ENCODE measurements at regions not wholly inside any gene's neighbourhood (a gene's known extent, or its start where the extent isn't known, plus 50 kb on each side); places are given as distances from the start of the nearest gene placed in this dataset.

GRCh38 chr5:116651653-116652052 is 77.0 kb upstream of the SEMA6A start:
- TF ChIP-seq, protein P1, sequence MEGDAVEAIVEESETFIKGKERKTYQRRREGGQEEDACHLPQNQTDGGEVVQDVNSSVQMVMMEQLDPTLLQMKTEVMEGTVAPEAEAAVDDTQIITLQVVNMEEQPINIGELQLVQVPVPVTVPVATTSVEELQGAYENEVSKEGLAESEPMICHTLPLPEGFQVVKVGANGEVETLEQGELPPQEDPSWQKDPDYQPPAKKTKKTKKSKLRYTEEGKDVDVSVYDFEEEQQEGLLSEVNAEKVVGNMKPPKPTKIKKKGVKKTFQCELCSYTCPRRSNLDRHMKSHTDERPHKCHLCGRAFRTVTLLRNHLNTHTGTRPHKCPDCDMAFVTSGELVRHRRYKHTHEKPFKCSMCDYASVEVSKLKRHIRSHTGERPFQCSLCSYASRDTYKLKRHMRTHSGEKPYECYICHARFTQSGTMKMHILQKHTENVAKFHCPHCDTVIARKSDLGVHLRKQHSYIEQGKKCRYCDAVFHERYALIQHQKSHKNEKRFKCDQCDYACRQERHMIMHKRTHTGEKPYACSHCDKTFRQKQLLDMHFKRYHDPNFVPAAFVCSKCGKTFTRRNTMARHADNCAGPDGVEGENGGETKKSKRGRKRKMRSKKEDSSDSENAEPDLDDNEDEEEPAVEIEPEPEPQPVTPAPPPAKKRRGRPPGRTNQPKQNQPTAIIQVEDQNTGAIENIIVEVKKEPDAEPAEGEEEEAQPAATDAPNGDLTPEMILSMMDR (IDR thresholded peaks at IDR 0.05) = no peak

GRCh38 chr5:116650964-116651363 is 76.3 kb upstream of the SEMA6A start:
- TF ChIP-seq, protein P1 (IDR thresholded peaks at IDR 0.05) = no peak
- Histone ChIP-seq H3K36me3 (no peaks in the 10 kb centered on the region), H3K27me3 (no peaks in the 10 kb centered on the region), H3K4me3 (no peak overlapping the region), H3K27ac (no peak overlapping the region), H3K9me3 (no peaks in the 10 kb centered on the region), H3K4me1 (no peaks in the 10 kb centered on the region)
- DNase-seq (no peak), ATAC-seq (no peak)
- intact Hi-C loops (cut with DNase I) = no loop called here

More at GRCh38 chr5:116651653-116652052, 77.0 kb upstream of the SEMA6A start:
- intact Hi-C loops (cut with DNase I) = no loop called here
- Histone ChIP-seq H3K9me3 (no peaks in the 10 kb centered on the region), H3K4me1 (no peaks in the 10 kb centered on the region), H3K36me3 (no peaks in the 10 kb centered on the region), H3K27ac (no peak overlapping the region), H3K4me3 (no peak overlapping the region), H3K27me3 (no peaks in the 10 kb centered on the region)
- no peak for DNase-seq
- ATAC-seq = no peak

- no peaks in the 10 kb centered on the region for H3K36me3 ChIP-seq
- no peaks in the 10 kb centered on the region for H3K9me3 ChIP-seq
- intact Hi-C loops (cut with DNase I) = no loop called here
- DNase-seq = no peak
- no peak for ATAC-seq
- H3K27me3 ChIP-seq = no peaks in the 10 kb centered on the region
- TF ChIP-seq, protein P1 (IDR thresholded peaks at IDR 0.05) = no peak
- H3K4me3 ChIP-seq = no peak overlapping the region
- H3K4me1 ChIP-seq = no peaks in the 10 kb centered on the region
- H3K27ac ChIP-seq = no peak overlapping the region
These were observed 75.9 kb upstream of the SEMA6A start for GRCh38 chr5:116650544-116650943.

- Histone ChIP-seq H3K36me3 (no peaks in the 10 kb centered on the region), H3K9me3 (no peaks in the 10 kb centered on the region), H3K4me1 (no peaks in the 10 kb centered on the region), H3K27ac (no peak overlapping the region), H3K4me3 (no peak overlapping the region), H3K27me3 (no peaks in the 10 kb centered on the region)
- TF ChIP-seq, protein P1 (IDR thresholded peaks at IDR 0.05) = no peak
- intact Hi-C loops (cut with DNase I) = no loop called here
- DNase-seq (no peak), ATAC-seq (no peak)
These were observed 72.1 kb upstream of the SEMA6A start for GRCh38 chr5:116646611-116647289.

GRCh38 chr5:116645627-116646026 is 71.0 kb upstream of the SEMA6A start:
- Histone ChIP-seq H3K27me3 (no peaks in the 10 kb centered on the region), H3K27ac (no peak overlapping the region), H3K9me3 (no peaks in the 10 kb centered on the region), H3K4me3 (no peak overlapping the region), H3K4me1 (no peaks in the 10 kb centered on the region), H3K36me3 (no peaks in the 10 kb centered on the region)
- DNase-seq (no peak), ATAC-seq (no peak)
- intact Hi-C loops (cut with DNase I) = no loop called here
- TF ChIP-seq, protein P1 (IDR thresholded peaks at IDR 0.05) = no peak

DNA sequence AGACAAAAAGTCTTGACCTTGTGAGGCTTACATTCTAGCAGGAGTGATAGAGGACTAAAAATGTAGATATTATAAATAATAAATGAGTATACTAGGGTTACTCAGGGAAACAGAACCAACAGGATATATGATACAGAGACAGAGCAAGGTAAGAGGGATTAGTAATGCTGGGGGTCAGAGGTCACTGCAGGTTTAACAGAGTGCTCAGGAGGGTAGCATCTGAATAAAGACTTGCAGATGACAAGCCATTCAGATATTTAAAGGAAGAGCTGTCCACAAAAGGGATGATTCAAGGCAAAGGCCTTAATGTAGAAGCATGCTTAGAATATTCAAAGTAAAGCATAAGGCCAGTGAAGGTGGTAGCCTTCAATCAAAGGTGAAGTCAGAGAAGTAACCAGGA is 65.6 kb upstream of the SEMA6A start:
- intact Hi-C loops (cut with DNase I) = no loop called here
- no peaks in the 10 kb centered on the region for H3K4me1 ChIP-seq
- H3K4me3 ChIP-seq = no peak overlapping the region
- no peaks in the 10 kb centered on the region for H3K36me3 ChIP-seq
- ATAC-seq (no peak), DNase-seq (no peak)
- no peaks in the 10 kb centered on the region for H3K27me3 ChIP-seq
- TF ChIP-seq, protein P1 (IDR thresholded peaks at IDR 0.05) = no peak
- H3K27ac ChIP-seq = no peak overlapping the region
- no peaks in the 10 kb centered on the region for H3K9me3 ChIP-seq
